SK-MEL-5 (cell line): ENCODE measurements at regions not wholly inside any gene's neighbourhood (a gene's known extent, or its start where the extent isn't known, plus 50 kb on each side); places are given as distances from the start of the nearest gene placed in this dataset.

Experiments used
- DNase-seq: peaks from one replicate; pipeline ENCODE4 v3.0.0-alpha.2; 2016; ENCODE audit warnings: low read depth, low spot score
- in situ Hi-C: cut with HindIII; loops from 2 replicates; pipeline ENCODE4 v1.10.0; 2016; ENCODE audit warnings: low sequenced_read_pairs, high pct_unique_total_duplicates, low pct_unique_long_range_greater_than_20kb
- small RNA-seq, 2 experiments: library from RNA; depleted of rRNA; stranded (forward); fragments of <200 nt; gene quantifications; one replicate each; pipeline ENCODE3, GENCODE V24; 2014

DNA sequence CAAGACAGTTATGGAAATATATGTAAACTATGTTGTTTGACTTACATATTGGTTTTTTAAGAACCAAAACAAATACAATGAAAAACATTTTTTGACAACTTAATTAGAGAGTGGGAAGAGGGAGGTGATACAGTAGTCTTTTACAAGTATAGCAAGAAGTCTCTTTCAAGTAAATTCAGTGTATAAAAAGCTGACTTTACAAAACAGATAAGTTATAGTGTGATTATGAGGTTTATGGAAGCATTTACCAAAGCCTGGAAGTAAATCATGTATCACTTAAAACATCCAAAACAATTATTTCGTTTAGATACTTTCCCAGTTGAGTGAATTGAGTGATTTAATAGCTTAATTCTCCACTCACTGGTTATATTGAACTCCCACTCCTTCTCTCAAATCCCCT, 66.7 kb upstream of the SLC4A10 start:
- in situ Hi-C loops, result no loop called here

DNA sequence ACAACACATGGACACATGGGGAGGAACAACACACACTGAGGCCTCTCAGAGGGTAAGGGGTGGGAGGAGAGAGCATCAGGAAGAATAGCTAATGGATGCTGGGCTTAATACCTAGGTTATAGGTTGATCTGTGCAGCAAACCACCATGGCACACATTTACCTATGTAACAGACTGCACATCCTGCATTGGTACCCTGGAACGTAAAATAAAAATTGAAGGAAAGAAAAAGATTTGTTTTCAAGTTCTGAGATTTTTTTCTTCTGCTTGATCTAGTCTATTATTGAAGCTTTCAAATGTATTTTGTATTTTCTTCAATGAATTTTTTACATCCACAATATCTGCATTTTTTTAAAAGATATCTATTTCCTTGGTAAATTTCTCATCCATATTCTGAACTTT, 59.3 kb upstream of the SLC4A10 start:
- DNase-seq, result no peak
- in situ Hi-C loops, result no loop called here

More for the DNA sequence above, 66.7 kb upstream of the SLC4A10 start:
- no peak for DNase-seq

DNA sequence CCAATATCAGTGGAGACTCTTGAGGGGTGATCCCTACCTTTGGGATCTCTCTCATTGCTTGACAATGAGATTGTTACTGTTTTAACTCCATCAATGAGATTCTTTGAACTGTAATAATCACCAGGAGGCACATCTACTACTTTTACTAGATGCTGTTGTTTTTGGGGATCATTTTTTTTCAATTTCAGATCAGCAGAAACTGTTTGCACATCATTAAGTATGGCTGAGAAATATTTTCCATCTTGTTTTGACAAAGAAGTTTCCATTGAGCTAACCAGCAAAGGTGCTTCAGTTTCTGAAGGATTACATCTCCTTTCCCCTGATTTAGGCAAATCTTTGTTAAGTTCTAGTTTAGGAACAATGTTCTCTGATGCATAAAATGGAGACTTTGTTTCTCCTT, 54.8 kb upstream of the SLC4A10 start:
- DNase-seq, result no peak
- in situ Hi-C loops, result no loop called here

GRCh38 chr2:161570424-161571050, 53.7 kb upstream of the SLC4A10 start:
- DNase-seq, result peak; percentile 33
- in situ Hi-C loops, result no loop called here

GRCh38 chr2:161571051-161571429, 53.2 kb upstream of the SLC4A10 start:
- no peak for DNase-seq
- in situ Hi-C loops, result no loop called here

Small RNAs in the stretch of these regions (small RNA-seq; reads per million reads assigned to genes)
- 0 to 0.08 reads per million in 2 experiments for gene RF01210
